NCI-H524 treated with DMSO at 0.1 percent for 48 hours (cell line): ENCODE measurements at regions not wholly inside any gene's neighbourhood (a gene's known extent, or its start where the extent isn't known, plus 50 kb on each side); places are given as distances from the start of the nearest gene placed in this dataset.

ENCODE experiments used
- DNase-seq: peaks from one replicate; lab custom pipeline; 2025; lab: John Stamatoyannopoulos, UW

DNA sequence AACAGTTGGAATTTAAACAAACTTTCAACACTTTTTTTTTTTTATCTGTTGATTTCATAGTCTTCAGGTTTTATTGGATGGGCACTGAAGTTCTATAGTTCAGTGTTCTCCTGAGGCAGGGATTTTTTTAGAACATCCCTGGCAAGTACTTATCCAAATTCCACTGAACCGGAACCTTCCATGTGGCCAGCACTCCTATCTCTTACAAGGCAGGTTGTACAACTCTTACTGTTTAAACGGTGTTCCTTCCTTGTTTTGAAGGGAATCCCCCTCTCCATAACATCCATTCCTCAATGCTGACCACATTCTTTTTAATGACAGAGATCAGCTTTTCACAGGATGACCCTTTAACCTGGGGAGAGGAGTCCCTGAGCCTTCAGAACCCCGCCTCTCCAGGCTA, 238.9 kb upstream of the CTBP2 start:
- DNase-seq, result no peak

DNA sequence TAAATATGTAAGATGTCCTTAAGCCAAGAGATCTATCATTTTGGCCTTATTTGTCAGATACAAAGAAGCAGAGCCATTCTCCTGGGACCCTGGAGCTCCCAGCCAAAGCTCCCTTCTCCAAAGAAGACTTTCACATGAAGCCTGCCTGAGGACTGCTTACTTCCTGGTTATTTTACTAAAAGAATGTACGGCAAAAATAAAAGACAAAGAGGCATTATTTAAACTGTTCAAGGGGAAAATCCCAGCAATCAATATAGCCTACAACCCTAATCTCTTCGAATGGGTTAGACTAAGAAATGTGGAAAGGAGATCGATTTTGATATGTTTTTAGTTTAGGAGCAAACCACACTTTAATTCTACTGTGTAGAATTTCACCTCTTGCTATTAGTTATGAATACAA, 237.9 kb upstream of the CTBP2 start:
- no peak for DNase-seq

DNA sequence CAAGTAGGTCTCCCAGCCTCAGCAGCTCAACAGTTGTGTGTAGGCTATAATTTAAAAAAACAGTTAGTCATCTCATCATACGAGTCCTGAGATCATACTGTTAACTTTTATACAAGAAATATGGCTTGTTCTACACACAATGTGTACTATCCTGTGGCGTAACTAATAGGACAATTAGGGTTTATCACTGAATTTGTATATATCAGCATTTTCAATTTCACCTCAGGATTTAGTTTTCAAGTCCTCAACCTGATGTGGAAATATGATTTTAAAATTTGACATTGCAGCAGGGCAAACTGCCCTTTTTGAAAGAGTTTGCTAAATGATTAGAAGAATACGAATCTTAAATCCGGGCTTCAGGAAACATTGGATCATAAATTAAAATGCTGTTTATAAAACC, 237.2 kb upstream of the CTBP2 start:
- no peak for DNase-seq

DNA sequence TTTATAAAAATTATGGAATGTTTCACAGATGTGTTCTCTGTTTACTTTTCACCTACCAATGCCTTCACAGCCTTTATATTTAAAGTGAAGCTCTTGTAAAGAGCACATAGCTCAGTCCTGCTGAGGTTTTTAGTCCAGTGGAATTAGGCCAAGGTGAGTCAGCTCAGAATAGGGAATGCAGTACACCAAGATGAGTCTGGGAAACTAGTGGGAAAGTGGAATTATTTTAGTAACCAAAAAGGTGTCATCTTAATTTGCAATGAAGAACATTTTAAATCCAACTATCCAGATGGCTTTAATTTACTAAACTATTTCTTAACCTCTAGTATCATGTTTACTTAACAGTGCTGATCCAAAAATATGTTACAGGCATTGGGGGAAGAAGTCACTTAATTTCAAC, 236.3 kb upstream of the CTBP2 start:
- no peak for DNase-seq

DNA sequence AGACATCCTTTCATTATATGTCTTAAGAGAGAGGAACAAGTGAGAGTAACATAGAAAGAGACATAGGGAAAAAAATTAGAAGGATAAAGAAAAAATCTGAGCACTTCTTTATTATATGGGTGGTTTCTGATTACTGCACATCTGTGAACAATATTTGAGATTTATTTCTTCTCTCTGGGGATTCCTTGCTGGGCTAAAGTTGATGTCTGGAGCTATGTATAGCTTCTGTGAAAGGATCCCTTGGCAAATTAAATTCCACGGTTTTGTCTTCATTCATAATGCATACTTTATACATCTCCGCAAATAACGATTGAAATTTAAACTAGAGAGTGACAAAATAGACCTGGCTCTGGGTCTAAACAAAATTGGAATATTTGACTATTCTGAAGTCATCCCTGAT, 232.2 kb upstream of the CTBP2 start:
- DNase-seq, result no peak

DNA sequence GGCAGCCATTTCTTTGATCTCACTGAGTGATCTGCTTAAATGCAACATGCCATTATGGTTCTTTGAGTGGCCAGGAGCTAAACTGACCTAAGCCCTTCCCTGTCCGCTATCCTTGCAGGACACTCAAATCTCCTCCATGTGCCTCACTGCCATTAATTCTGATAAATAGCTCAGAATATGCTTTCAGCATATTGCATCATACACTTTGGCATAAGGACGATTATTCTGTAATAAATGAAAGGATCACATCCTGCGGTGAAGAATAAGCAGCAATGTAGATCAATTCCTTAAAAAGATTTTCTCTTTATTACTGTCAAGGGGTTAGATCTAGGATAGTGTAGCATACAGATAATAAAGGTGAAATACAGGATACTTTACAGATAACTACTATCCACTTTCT, 231.8 kb upstream of the CTBP2 start:
- no peak for DNase-seq

DNA sequence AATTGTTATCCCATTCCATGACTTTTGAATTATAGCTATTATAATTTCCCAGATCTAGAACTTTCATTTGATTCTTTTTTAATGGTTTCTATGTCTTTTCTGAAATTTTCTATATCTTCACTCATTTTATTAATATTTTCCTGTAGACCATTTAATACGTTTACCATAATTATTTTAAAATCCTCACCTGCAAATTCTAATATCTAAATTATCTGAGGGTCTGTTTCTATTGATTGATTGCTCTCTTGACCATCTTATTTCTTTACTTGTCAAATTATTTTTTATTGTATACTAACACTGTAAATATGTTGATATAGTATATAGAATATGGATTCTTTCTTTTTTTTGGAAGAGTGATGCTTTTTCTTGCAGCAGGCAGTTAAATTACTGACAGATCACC, 229.3 kb upstream of the CTBP2 start:
- no peak for DNase-seq

DNA sequence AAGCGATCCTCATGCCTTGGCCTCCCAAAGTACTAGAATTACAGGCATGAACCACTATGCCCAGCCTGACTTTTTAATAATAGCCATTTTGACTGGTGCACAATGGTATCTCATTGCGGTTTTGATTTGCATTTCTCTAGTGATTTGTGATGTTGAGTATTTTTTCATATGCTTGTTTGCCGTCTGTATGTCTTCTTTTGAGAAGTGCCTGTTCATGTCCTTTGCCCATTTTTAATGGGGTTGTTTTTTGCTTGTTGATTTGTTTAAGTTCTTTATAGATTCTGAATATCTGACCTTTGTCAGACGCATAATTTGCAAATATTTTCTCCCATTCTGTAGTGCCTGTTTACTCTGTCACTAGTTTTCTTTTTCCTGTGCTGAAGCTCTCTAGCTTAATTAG, 219.2 kb upstream of the CTBP2 start:
- DNase-seq, result no peak

DNA sequence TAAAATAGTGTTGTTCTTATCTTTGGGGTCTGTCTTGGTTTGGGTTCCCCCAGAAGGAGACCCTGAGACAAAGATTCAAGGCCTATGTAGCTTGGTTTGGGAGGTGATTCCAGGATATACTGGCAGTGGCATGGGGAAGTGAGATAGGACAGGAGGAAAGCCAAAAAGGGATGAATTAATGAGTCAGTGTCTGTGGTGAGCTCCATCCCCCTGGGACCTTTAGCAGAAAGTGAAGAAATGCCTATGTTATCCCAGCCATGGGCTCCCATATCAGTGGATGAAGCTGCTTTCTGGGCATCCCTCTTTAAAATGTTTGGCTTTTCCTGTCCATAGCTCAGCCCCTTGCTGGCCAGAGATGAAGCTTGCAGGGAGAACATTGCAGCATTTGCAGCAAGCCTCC, 217.0 kb upstream of the CTBP2 start:
- no peak for DNase-seq

DNA sequence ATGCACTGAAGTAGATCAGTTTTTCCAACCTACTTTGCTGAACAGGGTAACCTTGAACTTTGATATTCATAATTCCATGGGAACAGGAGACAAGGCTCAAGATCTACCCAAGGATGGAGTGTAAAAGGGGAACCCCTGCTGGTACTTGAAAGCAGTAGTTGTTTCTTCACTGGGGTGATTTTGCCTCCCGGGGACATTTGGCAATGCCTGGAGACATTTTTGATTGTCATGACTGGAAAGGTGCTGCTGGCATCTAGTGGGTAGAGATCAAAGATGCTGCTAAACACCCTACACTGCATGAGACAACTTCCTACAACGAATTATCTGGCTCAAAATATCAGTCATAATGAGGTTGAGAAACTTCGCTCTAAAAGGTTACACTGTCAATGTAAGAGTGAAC, 214.8 kb upstream of the CTBP2 start:
- DNase-seq, result no peak

DNA sequence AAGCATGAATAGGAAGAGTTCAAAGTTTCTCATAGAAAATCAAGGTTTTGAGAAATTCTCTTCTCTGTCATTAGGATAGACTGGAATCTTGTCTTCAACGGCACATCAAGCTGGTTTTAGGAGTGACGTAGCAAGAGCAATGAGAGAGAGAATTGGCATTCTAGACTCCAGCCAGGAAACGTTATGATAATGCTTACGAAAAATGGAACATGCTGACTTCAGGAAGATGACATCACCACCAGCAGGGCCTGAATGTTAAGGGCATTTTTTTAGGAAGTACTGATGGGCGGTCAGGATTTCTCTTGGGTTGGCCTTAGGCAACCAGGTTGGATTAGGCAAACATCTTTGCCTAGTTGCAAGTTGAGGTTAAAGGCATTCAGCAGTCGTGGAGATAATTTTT, 213.2 kb upstream of the CTBP2 start:
- DNase-seq, result no peak

DNA sequence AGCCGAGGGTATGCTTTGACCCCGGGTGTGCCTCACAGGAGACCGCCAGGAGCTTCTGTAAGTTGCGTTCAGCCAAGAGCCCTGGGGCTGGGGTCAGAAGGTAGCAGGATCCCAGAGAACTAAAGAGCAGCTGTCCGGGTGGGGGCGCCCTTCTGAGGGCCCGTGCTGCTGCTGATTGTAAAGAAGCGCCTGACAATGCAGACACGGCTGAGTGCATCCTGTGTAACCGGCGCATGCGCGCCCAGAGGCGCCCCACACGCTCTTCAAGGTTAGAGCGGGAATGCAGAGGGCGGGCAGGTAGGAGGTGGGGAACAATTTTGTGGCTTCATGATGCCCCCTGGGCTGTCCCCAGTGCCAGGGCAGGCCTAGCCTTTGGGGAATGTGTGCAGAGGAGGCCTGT, 210.2 kb upstream of the CTBP2 start:
- no peak for DNase-seq

DNA sequence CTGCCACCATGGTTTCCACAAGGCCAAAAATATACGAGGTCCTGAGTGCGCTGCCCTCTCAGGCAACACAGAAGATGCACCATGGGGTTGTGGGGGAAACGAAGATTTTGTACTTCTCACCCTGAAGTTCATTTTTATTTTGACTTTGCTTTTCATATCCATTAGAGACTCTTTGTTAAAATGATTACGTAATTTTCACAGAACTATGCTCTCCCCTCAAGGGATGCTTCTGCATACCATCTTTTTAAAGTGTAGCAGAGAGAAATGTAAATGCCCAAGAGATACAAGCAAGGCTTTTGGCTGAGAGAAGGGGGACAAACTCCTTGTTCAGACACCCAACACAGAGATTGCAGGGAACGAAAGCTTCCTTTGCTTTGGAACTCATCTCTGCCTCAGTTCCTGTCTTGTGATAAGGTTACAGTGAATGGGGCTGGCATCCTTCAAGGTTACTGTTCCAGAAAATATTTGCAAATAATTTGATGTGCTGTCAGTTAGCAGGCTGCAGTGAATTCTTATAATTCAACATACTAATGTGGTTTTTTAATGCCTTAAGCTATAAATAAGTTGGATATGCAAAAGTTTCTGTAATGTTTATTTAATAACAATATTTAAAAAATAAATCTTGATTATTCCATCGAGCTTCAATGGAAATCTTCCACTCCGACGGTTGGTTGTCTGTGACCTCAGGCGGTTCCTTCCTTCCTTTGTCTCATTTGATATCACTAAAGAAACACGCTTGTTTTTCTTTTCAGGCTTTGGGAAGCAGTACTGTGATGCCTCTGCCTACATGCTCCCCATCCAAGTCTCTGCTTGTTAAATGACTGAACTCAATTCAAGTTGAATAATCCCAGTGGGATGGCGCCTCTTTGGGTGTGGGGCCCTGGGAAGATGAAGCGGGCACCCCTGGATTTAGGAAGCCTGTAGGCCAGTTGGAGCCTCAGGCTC, 209.3 kb upstream of the CTBP2 start:
- DNase-seq, result no peak

DNA sequence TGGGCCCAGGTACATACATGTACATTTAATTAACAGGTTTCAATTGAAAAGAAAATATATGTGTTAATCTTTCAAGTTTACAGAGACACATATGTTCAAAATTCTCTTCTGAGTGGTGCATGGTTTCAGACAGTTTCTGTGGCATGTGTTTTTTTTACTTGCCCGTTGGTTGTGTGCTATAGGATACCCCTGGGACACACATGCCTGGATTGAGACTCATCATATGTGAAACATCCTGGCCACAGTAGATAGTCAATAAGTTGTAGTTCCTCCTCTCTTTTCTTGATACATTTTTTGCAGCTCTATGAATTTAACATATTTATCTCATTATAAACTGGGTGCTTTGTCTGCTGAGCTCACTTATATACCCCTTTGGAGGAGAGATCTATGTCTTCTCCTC, 207.8 kb upstream of the CTBP2 start:
- DNase-seq, result no peak

DNA sequence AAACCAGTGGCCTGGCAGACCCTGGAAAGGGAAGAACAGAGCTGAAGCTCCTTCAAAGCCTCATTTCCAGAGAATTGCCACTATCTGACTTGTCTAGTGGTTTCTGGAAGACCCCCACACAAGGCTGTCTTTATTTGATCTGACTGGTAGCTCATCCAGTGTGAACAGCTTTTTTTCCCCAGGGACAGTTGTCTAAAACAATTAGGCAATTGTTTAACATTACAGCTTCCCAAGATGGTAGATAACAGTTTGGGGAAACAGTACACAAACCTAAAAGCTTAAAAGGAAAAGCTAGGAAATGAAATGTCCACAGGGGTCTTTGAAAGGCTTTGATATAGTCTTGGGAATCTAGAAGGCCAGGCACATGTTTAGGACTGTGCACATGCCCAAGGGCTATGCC, 203.4 kb upstream of the CTBP2 start:
- no peak for DNase-seq

DNA sequence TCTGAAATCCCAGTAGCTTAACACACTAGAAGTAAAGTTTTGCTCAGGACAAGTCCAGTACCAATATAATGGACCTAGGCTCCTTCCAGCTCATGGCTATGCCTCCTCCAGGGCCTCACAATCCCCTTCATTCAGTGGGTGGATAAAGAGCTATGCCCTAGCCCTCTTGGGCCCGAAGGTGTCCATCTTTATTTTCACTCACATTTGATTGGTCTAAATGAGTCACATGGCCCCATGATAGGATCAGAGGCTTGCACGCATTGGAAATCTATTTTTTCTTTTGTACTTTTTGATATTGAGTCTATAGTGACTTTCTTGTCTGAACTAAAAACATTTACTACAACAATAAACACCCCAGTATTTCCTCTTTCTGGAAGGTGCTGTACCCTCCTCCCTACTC, 202.6 kb upstream of the CTBP2 start:
- no peak for DNase-seq

DNA sequence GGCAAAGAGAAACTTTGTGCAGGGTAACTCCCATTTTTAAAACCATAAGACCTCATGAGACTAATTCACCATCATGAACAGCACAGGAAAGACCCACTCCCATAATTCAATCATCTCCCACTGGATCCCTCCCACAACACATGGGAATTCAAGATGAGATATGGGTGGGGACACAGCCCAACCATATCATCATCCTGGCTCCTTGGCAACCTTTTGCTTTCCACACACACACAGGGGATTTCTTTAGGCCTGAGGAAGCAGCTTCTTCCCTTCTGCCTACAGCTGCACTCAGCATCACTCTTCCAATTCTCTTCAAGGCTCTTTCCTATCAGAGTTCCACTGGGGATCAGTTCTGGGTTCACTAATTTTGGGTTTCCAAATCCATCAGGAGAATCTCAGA, 199.0 kb upstream of the CTBP2 start:
- DNase-seq, result no peak

DNA sequence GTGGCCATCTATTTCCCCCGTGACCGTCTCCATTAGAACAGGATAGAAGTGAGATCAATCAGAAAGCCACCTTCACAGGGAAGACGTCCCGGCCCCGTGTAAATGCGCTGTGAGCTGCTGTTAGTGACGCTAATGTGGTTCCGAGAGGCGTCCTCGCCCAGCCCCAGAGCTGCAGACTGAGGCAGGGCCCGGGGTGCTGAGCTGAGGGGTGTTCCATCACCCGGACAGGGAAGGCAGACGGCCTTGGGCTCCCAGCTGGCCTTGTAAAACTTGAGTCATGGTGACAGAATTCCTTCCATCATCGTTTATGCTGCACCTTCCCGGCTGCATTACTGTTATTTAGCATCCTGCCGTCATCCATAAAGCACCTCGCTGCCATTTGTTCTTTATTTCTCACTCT, 195.3 kb upstream of the CTBP2 start:
- no peak for DNase-seq

DNA sequence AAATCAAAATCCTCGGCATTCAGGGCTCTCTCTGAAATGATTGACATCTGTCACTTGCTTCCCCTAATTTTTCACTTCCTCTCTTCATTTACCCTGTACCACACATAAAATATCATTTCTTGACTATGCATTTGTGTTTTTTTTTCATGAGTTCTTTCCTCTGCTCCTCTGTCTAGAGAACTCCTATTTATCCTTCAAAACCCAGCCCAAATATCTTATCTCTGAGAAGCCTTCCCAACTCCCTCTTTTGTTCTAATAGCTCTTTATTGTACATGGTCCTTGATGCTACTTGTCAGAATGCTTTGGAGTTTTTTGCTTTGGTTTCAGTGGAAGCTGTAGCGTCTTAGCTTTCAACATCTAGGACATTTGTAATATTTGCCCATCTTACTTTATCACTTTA, 190.2 kb upstream of the CTBP2 start:
- DNase-seq, result no peak

DNA sequence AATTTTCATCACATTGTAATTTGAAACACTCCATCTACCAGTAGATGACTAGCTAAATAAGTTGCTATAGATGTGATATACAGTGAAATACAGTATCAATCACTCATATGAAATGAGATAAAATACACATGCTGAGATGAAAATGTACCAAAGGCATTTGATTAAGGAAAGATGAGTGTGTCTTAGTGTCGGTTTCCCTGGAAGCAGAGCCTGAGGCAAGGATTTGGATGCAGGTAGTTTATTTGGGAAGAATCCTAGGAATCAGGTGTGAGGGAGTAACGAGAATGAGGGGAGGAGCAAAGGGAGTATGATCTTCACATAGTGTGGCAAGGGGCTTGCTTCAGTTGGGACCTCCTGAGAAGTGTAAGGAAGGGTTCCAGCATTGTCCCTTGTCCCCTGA, 188.2 kb upstream of the CTBP2 start:
- DNase-seq, result no peak

DNA sequence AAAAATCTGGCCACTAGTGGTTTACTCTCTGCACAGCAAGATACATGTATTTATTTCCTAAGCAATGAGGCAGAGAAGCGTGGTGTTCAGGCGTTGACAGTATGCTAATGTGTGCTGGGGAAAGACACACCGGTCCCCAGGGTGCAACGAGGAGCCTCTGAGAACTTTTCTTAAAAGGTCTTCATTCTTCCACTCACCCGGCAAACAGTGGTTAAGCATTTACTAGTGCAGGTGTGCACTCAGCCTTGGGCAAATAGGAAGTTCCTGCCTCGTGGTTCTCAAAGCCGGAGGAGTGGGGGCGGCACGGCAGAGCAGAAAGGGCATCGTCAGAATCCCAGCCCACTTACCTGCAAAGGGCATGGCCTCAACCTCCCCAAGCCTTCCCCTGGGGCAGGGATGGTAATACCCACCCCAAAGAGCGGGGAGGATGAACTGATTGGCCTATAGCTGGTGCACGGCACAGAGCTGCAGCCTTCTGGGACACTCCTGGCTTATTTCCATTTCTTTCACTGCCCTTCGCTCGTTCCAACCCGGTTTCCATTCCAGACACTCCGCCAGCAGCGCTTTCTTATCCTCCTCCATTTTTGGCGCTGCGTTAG, 184.3 kb upstream of the CTBP2 start:
- no peak for DNase-seq

DNA sequence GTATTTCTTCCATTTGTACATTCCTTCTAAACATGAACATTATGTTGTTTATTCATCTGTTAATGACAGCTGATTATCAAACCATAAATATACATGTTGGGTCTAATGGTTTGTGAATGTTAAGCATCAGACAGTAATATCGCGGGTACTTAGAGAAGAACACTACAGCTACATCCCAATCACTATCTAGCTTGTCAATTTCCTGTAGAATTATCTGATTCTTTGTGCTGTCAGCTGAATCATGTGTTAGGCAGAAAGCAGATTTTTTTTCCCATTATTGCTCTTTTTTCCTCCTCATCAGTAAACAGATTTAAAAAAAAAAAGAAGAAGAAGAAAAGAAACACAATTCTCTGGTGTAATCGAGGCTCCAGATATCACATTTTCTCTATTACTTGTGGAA, 183.6 kb upstream of the CTBP2 start:
- no peak for DNase-seq

DNA sequence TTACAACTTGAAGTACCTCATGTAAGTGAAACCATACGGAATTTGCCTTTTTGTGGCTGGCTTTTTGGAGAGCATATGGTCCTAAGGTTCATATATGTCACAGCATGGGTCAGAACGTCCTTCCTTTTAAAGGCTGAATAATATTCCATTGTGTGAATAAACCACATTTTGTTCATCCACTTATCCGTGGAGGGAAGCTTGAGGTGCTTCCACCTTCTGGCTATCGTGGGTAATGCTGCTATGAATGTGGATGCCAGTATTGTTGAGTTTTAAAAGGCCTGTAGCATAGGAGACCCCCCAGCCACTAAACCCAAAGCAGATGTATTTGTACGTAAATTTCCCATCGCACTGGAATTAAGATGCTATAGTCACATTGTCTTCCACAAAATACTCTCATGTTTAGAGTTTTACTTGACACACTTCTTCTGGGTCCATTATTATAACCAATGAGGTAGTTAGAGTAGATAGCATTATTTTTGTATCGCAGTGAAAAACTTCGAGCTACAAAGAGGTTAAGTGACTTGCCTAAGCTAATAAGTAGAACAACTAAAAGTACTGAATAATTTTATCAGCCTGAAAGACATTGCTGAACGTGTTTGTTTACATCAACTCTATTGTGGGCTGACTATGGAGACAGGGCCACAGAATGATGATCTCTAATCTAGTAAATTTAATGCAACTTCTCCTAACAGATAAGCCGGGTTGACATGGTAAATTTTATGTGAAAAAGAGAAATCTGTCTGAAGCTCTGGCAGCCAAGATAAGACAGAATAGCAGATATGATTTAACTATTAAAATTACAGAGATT, 183.0 kb upstream of the CTBP2 start:
- DNase-seq, result no peak
